ENCODE measurements at regions not wholly inside any gene's neighbourhood (a gene's known extent, or its start where the extent isn't known, plus 50 kb on each side); places are given as distances from the start of the nearest gene placed in this dataset.

- TF ChIP-seq POLR2A (IDR thresholded peaks at IDR 0.05) (no peak), CTCF (IDR thresholded peaks at IDR 0.05) (no peak)
These were observed 114.4 kb upstream of the IQSEC1 start for GRCh38 chr3:13187593-13187992.

All from Peyer's patch (tissue), 4 donors.